Right kidney (tissue), 1 donor: ENCODE measurements at regions not wholly inside any gene's neighbourhood (a gene's known extent, or its start where the extent isn't known, plus 50 kb on each side); places are given as distances from the start of the nearest gene placed in this dataset.

Experiments used
- DNase-seq: peaks from one replicate; pipeline ENCODE4 v3.0.0-alpha.2; 2016

GRCh38 chr4:24719615-24720014 lies 75.8 kb upstream of the SOD3 start:
- DNase-seq, result no peak

GRCh38 chr4:24720436-24720835 lies 74.9 kb upstream of the SOD3 start:
- no peak for DNase-seq

- DNase-seq, result no peak
Observed at GRCh38 chr4:24720979-24721378, 74.4 kb upstream of the SOD3 start.

GRCh38 chr4:24722026-24722568 lies 73.3 kb upstream of the SOD3 start:
- DNase-seq, result no peak

- DNase-seq, result no peak
Observed at GRCh38 chr4:24727390-24728224, 67.8 kb upstream of the SOD3 start.

GRCh38 chr4:24729119-24729730 lies 66.1 kb upstream of the SOD3 start:
- no peak for DNase-seq

- no peak for DNase-seq
Observed at GRCh38 chr4:24730256-24731001, 64.9 kb upstream of the SOD3 start.

GRCh38 chr4:24731448-24731847 lies 63.9 kb upstream of the SOD3 start:
- no peak for DNase-seq

GRCh38 chr4:24734511-24734910 lies 60.9 kb upstream of the SOD3 start:
- DNase-seq, result no peak

- DNase-seq, result no peak
Observed at GRCh38 chr4:24736066-24736465, 59.3 kb upstream of the SOD3 start.

- DNase-seq, result no peak
Observed at GRCh38 chr4:24741910-24742309, 53.5 kb upstream of the SOD3 start.

GRCh38 chr4:24742335-24742734 lies 53.0 kb upstream of the SOD3 start:
- no peak for DNase-seq

- DNase-seq, result no peak
Observed at GRCh38 chr4:24742773-24743172, 52.6 kb upstream of the SOD3 start.

GRCh38 chr4:24743206-24743605 lies 52.2 kb upstream of the SOD3 start:
- no peak for DNase-seq

GRCh38 chr4:24743927-24744326 lies 51.4 kb upstream of the SOD3 start:
- no peak for DNase-seq

GRCh38 chr4:24745172-24745895 lies 50.0 kb upstream of the SOD3 start:
- DNase-seq, result no peak
